HG02938 (cell line): ENCODE measurements at regions not wholly inside any gene's neighbourhood (a gene's known extent, or its start where the extent isn't known, plus 50 kb on each side); places are given as distances from the start of the nearest gene placed in this dataset.
"Not testable (repeated sequence)": the region's sequence is repeated elsewhere in the genome, so short reads cannot be mapped to it uniquely, and the experiment has no call there.

ENCODE experiments used
- ATAC-seq: cut with Tn5 transposase; IDR thresholded peaks from one replicate; pipeline ENCODE4 v1.9.1; 2021; ENCODE audit warnings: mild to moderate bottlenecking, moderate library complexity; ENCODE audit not compliant: unreplicated experiment

DNA sequence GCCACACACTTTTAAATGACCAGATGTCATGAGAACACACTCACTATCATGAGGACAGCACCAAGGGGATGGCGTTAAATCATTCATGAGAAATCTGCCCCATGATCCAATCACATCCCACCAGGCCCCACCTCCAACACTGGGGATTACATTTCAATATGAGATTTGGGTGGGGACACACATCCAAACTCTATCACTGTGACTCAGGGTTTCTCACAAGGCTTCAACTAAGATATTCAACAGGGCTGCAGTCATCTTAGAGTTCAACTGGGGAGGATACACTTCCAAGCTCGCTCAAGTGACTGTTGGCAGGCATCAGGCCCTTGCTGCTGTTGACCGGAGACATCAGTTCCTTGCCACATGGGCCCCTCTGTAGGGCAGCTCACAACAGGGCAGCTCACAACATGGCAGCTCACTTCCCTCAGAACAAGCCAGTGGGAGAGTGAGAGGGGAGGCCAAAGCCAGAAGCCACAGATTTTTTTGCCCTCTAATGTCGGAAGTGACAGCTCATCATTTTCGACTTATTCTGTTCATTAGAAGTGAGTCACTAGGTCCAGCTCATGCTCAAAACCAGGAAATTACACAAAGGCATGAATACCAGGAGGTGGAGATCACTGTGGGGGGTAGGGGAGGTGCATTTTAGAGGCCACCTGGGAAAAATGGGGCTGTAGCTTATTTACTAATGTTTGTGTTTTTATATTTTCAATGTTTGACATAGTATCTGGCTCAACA, 50.8 kb upstream of the PTHLH start:
- no peak for ATAC-seq

- ATAC-seq, result no peak
Measured at GRCh38 chr12:28024231-28024995, 51.9 kb upstream of the PTHLH start.

GRCh38 chr12:28025821-28026505, 53.4 kb upstream of the PTHLH start:
- ATAC-seq, result no peak

- no peak for ATAC-seq
Measured at GRCh38 chr12:28026701-28027100, 54.2 kb upstream of the PTHLH start.

- no peak for ATAC-seq
Measured at GRCh38 chr12:28027328-28027727, 54.8 kb upstream of the PTHLH start.

DNA sequence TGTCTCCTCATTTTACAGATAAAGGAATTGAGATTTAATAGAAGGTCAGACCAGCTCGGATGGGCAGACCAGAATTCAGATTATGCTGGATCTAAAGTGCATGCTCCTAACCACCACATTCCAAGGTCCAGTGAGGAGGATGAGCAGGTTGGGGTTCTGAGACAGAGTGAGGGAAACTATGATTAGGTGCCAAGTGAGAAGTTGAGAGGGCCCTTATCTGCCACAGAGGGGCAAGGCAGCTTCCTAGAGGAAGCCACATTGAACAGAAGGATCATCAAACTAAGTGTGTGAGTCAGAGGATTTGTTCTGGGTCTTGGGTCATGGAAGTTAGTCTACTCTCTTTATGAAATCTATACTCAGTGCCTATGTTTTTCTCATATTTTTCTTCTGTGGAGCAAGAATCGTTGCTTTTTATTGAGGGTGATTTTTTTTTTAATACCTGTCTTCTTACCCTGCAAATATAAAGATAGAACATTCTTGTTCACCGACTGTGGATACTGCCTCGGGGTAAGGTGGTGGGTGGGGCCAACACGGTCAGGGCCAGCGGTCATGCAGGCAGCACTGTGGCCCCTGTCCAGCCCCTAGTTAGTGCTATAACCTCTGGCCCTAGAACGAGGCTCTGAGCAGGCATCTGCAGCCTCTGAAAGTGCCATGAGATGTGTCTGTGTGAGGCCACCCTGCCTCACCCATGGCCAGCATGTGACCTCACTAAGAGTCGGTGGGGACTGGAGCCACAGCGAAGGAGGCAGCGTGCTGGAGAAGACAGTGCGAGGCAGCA, 55.6 kb upstream of the PTHLH start:
- no peak for ATAC-seq

DNA sequence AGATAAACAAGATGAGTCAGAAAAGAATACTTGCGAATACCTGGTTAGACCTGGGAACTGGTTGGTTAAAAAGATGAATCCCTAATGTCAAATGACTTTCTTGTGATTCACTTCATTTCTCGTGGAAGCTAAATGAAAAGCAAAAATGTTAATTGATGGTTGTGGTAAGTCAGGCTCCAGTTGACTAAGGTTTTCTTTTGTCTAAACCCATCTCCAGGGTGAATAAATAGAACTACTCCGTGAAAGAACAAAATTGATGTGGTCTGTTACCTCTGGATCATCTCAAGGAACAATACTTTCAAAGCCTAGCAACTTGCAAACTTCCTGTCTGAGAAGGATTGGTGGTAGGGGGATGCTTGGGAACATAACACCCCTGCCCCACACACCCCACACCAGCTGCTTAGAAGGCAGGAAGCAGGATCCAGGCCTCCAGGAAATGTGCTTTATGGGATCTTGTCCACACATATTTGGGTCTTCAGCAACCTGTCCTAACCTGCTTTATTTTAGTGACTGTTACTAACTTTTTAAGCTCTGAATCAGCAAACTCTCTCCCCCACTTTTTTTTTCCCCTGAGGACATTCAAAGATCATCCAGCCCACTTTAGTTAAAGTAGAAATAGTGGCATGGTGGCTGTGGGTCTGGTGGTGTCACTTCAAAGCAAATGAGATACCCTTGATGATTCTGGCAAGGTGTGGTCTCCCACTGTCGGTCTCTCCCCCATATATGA, 60.4 kb upstream of the PTHLH start:
- no peak for ATAC-seq

GRCh38 chr12:28033538-28033915, 61.0 kb upstream of the PTHLH start:
- ATAC-seq, result no peak

DNA sequence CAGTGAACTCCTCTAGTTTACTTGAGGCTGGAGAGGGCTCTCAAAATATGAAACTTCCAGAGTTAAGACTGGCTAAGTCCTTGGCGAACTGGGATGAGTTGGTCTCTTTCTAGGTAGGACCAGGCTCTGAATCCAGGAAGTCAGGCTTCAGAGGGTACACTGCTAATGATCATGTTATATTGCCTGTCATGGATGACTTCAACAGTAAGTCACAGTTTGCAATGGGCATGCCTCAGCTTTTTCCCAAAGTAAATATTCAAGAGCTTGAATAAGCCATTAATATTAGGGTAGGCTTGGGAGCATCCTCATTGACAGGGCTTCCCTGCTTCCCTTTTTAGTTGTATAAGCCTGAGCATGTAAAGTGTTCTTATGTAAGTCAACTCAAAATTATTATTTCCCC, 61.7 kb upstream of the PTHLH start:
- ATAC-seq, result no peak

GRCh38 chr12:28035500-28035899, 63.0 kb upstream of the PTHLH start:
- no peak for ATAC-seq

- ATAC-seq, result no peak
Measured at GRCh38 chr12:28036940-28037339, 64.4 kb upstream of the PTHLH start.

DNA sequence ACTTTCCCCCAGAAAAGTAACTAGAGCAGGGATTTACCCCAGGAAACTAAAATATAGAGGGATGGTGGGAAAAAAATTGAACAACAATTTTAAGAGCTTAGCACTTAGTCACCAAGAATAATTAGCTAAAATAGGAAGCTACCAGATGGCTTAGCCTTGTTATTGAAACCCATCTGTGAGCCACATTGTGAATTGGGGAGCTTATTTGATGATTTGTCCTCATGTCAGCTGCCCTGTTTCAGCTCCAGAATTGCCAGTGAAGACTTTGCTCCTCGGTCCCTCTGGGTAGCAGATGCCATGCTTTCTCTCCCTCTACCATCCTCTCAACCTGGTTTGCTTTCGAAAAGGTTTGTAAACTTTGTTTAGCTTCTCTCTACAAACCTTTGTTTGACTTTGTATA, 67.7 kb upstream of the PTHLH start:
- no peak for ATAC-seq

DNA sequence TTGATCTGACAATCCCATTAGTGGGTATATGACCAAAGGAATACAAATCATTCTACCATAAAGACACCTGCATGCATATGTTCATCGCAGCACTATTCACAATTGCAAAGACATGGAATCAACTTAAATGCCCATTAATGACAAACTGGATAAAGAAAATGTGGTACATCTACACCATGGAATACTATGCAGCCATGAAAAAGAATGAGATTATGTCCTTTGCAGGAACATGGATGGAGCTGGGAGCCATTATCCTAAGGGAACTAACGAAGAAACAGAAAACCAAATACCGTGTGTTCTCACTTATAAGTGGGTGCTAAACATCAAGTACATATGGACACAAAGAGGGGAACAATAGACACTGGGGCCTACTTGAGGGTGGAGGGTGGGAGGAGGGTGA, 74.1 kb upstream of the PTHLH start:
- ATAC-seq, result not testable (repeated sequence)

GRCh38 chr12:28050606-28051005, 78.1 kb upstream of the PTHLH start:
- ATAC-seq, result no peak

DNA sequence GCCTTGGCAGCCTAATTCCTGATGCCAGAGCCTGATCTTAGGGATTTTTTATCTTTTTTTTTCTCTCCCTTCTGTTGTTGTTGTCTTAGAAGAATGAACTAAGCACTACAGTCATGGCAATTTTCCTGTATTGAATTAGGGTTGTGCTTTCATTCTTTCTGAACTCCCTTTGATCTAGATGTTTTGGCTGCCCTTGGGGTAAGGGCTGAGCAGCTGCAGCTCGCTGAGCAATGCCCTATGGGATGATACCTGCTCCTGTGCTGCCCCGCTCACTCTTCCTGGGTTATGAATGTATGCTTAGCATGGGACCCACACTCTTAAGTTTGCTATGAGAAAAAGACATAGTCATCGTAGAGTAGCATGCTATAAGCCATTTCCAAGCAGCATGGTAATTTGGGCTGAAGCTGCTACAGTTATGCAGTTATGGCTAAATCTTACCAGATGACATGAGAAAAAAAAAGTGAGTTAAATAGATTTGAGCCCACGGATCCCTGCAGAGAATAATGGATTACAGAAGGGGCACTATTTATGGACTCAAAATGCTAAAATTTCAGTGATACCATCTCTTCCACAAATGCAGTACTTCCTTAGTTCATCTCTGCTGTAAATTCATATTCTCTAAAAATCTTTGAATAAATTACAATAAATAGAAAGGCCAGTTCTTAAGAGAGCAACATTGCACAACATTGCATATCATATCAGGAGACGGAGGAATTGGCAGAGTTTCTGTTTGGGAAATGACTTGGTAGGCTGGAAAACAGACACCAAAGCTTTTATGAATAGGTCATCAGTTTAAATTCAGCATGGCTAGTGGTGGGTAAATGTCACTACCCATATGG, 79.2 kb upstream of the PTHLH start:
- no peak for ATAC-seq

GRCh38 chr12:28053564-28053963, 81.0 kb upstream of the PTHLH start:
- no peak for ATAC-seq

DNA sequence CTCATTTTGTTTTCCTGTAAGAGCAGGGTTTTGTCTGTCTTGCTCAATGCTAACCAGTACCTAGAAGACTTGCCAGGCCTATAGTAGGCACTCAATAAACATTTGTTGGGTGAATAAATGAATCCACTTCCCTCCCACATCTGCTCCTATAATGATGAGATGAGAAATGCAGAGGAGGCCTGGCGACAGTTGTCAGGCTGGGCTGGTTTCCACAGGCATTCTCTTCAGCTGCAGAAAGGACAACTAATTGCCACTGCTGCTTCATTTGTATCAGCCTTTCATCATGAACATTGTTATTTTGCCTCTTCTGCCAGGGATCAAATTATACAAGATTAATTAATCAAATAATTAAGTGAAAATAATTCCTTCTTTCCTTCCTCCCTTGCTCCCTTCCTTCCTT, 82.0 kb upstream of the PTHLH start:
- ATAC-seq, result no peak

DNA sequence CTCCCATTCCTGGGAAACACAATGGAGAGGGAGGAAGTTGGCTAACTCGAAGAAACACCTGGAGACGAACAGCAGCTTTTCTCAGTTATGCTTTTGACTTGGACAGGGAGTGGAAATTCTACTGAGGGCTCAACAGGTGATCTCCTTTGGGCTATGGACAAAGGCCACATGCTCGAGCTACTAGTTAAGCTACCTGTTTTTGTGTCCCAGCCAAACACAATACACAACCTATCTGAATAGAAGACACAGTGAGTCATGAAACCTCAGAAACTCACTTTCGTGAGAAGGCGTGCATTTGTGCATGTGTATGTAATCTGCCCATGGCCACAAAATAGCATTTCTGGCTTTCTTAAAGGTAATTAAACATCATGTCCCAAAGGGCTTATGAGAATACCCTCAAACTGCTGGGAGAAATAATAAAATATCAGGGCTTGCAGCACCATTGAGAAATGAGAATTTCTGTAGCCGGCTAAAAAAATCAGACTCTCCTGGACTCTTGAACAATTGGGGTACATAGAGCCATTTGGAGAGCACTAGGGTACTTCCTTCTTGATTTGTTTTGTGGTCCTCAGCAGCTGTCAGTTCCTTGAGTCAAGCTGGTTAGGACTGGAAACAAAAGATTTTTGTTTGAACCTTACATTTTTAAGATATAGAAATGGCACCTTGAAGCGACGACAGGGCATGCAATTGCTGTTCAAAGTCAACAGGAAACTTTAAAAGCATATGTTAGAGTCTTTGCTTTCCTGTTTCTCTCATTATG, 85.5 kb upstream of the PTHLH start:
- no peak for ATAC-seq

- ATAC-seq, result no peak
Measured at GRCh38 chr12:28059220-28059619, 86.7 kb upstream of the PTHLH start.
